H4 (cell line): ENCODE measurements at regions not wholly inside any gene's neighbourhood (a gene's known extent, or its start where the extent isn't known, plus 50 kb on each side); places are given as distances from the start of the nearest gene placed in this dataset.
A peak's percentile ranks its signal among the peaks of the same experiment; 100 is the strongest.

ENCODE experiments used
- DNase-seq: peaks from one replicate; pipeline ENCODE4 v3.0.0-alpha.2; 2015; ENCODE audit warnings: low spot score

GRCh38 chr2:38203446-38203810 lies 127.5 kb upstream of the CYP1B1 start:
- DNase-seq, result no peak

GRCh38 chr2:38202713-38203445 lies 126.9 kb upstream of the CYP1B1 start:
- no peak for DNase-seq

GRCh38 chr2:38201784-38202183 lies 125.8 kb upstream of the CYP1B1 start:
- DNase-seq, result no peak

- DNase-seq, result no peak
These were observed 124.6 kb upstream of the CYP1B1 start for GRCh38 chr2:38200598-38200997.

- no peak for DNase-seq
These were observed 123.2 kb upstream of the CYP1B1 start for GRCh38 chr2:38199127-38199526.

GRCh38 chr2:38194751-38195150 lies 118.8 kb upstream of the CYP1B1 start:
- DNase-seq, result no peak

- DNase-seq, result no peak
These were observed 117.0 kb upstream of the CYP1B1 start for GRCh38 chr2:38192976-38193375.

GRCh38 chr2:38192046-38192445 lies 116.1 kb upstream of the CYP1B1 start:
- no peak for DNase-seq

GRCh38 chr2:38191516-38191915 lies 115.6 kb upstream of the CYP1B1 start:
- no peak for DNase-seq

- DNase-seq, result peak; percentile 7
These were observed 114.7 kb upstream of the CYP1B1 start for GRCh38 chr2:38190542-38191218.

GRCh38 chr2:38187541-38188011 lies 111.6 kb upstream of the CYP1B1 start:
- DNase-seq, result peak; percentile 13

GRCh38 chr2:38185012-38185491 lies 109.1 kb upstream of the CYP1B1 start:
- DNase-seq, result no peak

- no peak for DNase-seq
These were observed 106.6 kb upstream of the CYP1B1 start for GRCh38 chr2:38182492-38183003.

GRCh38 chr2:38181806-38182491 lies 106.0 kb upstream of the CYP1B1 start:
- DNase-seq, result no peak

- no peak for DNase-seq
These were observed 104.8 kb upstream of the CYP1B1 start for GRCh38 chr2:38180754-38181153.

GRCh38 chr2:38178556-38179419 lies 102.8 kb upstream of the CYP1B1 start:
- DNase-seq, result no peak

GRCh38 chr2:38178119-38178518 lies 102.2 kb upstream of the CYP1B1 start:
- no peak for DNase-seq

- DNase-seq, result no peak
These were observed 100.7 kb upstream of the CYP1B1 start for GRCh38 chr2:38176619-38177021.

- DNase-seq, result peak; percentile 24
These were observed 98.9 kb upstream of the CYP1B1 start for GRCh38 chr2:38174646-38175423.

- no peak for DNase-seq
These were observed 98.2 kb upstream of the CYP1B1 start for GRCh38 chr2:38174131-38174530.

- DNase-seq, result no peak
These were observed 97.7 kb upstream of the CYP1B1 start for GRCh38 chr2:38173683-38174082.
